AG04449 (cell line): ENCODE measurements at regions not wholly inside any gene's neighbourhood (a gene's known extent, or its start where the extent isn't known, plus 50 kb on each side); places are given as distances from the start of the nearest gene placed in this dataset.

Source experiments
- CTCF ChIA-PET: fragments of 350-600 bp; formaldehyde crosslinking; extraction: SDS; loops from one replicate; lab custom pipeline; 2021; ENCODE audit warnings: antibody characterized with exemption; lab: Yijun Ruan, JAX
- POLR2A ChIA-PET: fragments of 400-600, 350-600 bp; formaldehyde crosslinking; extraction: SDS; loops from one replicate; lab custom pipeline; 2020; ENCODE audit warnings: antibody characterized with exemption, inconsistent platforms; lab: Yijun Ruan, JAX
- DNase-seq: peaks from one replicate; pipeline ENCODE4 v3.0.0-alpha.2; 2010; ENCODE audit warnings: low read depth, low spot score
- H3K4me3 ChIP-seq: 2 replicates; pipeline ENCODE4 v1.5.1; 2011; ENCODE audit warnings: low read depth, mild to moderate bottlenecking, control low read depth, low read length
- CTCF ChIP-seq: IDR thresholded peaks from one replicate; pipeline ENCODE4 v1.5.1; 2011; ENCODE audit warnings: mild to moderate bottlenecking, moderate library complexity, low read length, control low read depth, inconsistent platforms; ENCODE audit not compliant: insufficient read depth; ENCODE audit errors: missing control alignments

DNA sequence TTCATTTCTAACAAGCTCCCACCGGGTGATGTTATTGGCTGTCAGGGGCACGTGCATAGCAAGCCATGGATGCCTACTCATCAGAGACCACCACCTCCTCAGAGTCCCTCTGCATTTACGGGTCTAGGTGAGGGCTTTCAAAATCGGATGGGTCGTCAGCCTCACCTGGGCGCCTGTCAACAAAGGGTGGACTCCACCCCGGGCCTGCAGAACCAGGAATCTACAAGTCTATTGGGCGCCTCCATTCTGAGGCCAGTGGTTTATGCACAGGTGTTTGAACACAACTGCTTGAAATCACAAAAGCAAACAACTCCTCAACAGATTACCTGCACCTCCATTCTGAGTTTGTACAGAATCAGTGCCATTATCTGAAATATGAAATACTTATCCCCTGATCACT lies 318.9 kb downstream of the PTTG2 start:
- CTCF ChIA-PET: no interaction called here

DNA sequence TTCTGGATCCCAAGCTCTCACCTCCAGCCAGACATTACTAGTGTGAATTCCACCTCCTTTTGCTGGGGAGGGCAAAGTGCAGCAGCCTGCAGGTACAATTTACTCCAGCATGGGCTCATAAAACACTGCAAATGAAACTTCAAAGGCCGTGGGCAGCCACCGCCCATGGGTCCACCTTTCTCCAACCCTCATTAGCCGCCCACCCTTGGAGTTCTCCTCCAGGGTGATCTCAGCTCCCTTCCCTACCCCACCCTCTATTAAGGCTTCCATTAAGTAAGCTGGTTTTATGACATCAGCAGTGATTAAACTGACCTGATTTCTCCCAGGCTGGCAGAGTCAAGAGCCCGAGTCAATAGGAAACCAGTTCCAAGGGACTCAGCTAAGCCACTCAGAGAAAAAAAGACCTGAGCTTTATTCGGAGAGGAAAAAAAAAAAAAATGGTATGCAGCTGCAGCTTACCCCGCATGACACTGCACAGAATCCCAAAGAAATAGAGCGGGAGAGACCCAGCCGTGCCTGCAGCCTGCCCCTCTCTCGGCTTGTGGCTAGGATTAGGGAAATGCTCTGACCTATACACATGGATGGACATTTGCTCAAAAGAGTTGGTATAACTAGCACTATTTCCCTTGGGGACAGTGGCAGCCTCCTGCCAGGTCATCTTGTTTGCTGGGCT lies 319.6 kb downstream of the PTTG2 start:
- no peak for TF ChIP-seq CTCF
- H3K4me3 ChIP-seq: no peak overlapping the region
- ChIA-PET CTCF (no interaction called here), POLR2A (no interaction called here)
- no peak for DNase-seq

More for the DNA sequence above, 318.9 kb downstream of the PTTG2 start:
- no peak for DNase-seq
- no peak for TF ChIP-seq CTCF
- H3K4me3 ChIP-seq: no peak overlapping the region
- POLR2A ChIA-PET: no interaction called here

- no peak for DNase-seq
- ChIA-PET CTCF (no interaction called here), POLR2A (no interaction called here)
- TF ChIP-seq CTCF: no peak
- no peak overlapping the region for H3K4me3 ChIP-seq
These were observed 320.1 kb downstream of the PTTG2 start for GRCh38 chr4:38280323-38280706.

DNA sequence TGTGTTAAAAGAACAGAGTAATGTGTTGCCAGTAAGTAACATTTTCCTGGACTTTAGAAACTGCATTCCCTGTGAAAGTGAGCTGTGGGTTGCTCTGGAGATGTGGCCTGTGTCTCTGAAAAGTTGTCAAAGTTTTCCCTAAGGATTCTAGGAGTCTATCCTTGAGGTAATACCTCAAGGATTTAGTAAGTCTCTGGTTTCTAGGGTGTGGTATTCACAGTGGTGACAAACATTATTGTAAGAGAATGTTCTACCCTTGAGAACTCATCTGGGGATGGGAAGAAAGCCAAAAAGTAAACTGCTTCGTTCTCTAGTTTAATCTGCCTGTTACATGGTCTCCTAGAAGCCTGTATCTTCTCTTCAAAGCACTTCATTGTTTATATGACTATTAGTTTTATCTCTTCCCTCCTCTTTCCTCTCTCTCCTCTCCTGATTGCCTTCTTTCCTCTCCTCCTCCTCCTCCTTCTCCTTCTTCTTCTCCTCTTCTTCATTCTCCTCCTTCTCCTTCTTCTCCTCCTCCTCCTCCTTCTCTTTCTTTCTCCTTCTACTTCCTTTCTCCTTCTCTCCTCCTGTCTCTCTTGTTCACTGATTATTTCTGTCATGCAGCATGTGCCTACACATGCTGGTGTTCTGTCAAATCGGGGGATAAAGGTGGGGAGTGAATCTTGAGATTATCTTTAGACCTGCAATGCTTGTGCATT lies 321.3 kb downstream of the PTTG2 start:
- CTCF ChIA-PET: interaction anchor here (0.6 kb wide), 1 partner anchor 39 kb away, joined by 3 read pairs; no protein-coding TSS in a partner anchor
- TF ChIP-seq CTCF: no peak
- POLR2A ChIA-PET: no interaction called here
- H3K4me3 ChIP-seq: no peak overlapping the region
- DNase-seq: no peak

GRCh38 chr4:38283724-38284123 lies 323.5 kb downstream of the PTTG2 start:
- H3K4me3 ChIP-seq: no peak overlapping the region
- ChIA-PET CTCF (no interaction called here), POLR2A (no interaction called here)
- DNase-seq: no peak
- no peak for TF ChIP-seq CTCF

GRCh38 chr4:38284294-38285030 lies 324.3 kb downstream of the PTTG2 start:
- DNase-seq: no peak
- ChIA-PET POLR2A (no interaction called here), CTCF (no interaction called here)
- TF ChIP-seq CTCF: no peak
- H3K4me3 ChIP-seq: no peak overlapping the region
